ENCODE measurements at regions not wholly inside any gene's neighbourhood (a gene's known extent, or its start where the extent isn't known, plus 50 kb on each side); places are given as distances from the start of the nearest gene placed in this dataset.

- TF ChIP-seq ZBTB40 (IDR thresholded peaks at IDR 0.05; ENCODE audit: borderline replicate concordance) (no peak), TAF1 (IDR thresholded peaks at IDR 0.05; ENCODE audit: borderline replicate concordance, low read depth, low read length) (no peak), EP300 (IDR thresholded peaks at IDR 0.05; ENCODE audit: borderline replicate concordance in 1 of 2, control insufficient read depth in 1 of 2, low read depth in 2 of 2, low read length in 2 of 2) (no peak), NBN (IDR thresholded peaks at IDR 0.05) (no peak), NR2F1 (conservative IDR thresholded peaks at IDR 0.05) (no peak), E2F8 (IDR thresholded peaks at IDR 0.05; ENCODE audit: low read depth, partially characterized antibody) (no peak)
Observed at GRCh38 chr15:35932531-35932930, 386.6 kb upstream of the DPH6 start (continued).

GRCh38 chr15:35933531-35933930, 387.6 kb upstream of the DPH6 start:
- H3K4me3 ChIP-seq = no peak overlapping the region
- in situ Hi-C loops (cut with MboI) (no loop called here), intact Hi-C loops (cut with micrococcal nuclease; ENCODE audit: unreplicated experiment) (no loop called here)
- H4K20me1 ChIP-seq (ENCODE audit: control insufficient read depth, insufficient read depth) = no peaks in the 10 kb centered on the region
- ChIA-PET POLR2A (no interaction called here), RAD21 (ENCODE audit: unreplicated experiment) (no interaction called here), SMC1A (ENCODE audit: uncharacterized antibody, unreplicated experiment) (no interaction called here), CTCF (no interaction called here)
- H3K4me2 ChIP-seq (ENCODE audit: control insufficient read depth, insufficient read depth) = no peak overlapping the region
- H3K4me1 ChIP-seq (ENCODE audit: control insufficient read depth, insufficient read depth, low read length) = peaks cover 13% of the 10 kb centered on the region
- FAIRE-seq (no peak), DNase-seq (ENCODE audit: low read depth, low spot score) (no peak), ATAC-seq (no peak)
- H3K27me3 ChIP-seq (replicated peaks in 1 of 2; ENCODE audit: control insufficient read depth in 2 of 2, insufficient read depth in 2 of 2, low read length in 1 of 2) = no peaks in the 10 kb centered on the region
- no peak overlapping the region for H2AFZ ChIP-seq (ENCODE audit: control insufficient read depth, low read depth, low read length)
- H3K36me3 ChIP-seq (ENCODE audit: control insufficient read depth in 2 of 2, insufficient read depth in 2 of 2, low read length in 1 of 2) = no peaks in the 10 kb centered on the region
- H3K9me3 ChIP-seq (replicated peaks; ENCODE audit: control insufficient read depth, insufficient read depth, low read length) = no peaks in the 10 kb centered on the region
- BruUV-seq (replicated peaks) = no TSS peak
- 46% methylated on average over 3 of the region's 3 CpGs for WGBS (ENCODE audit: insufficient coverage, insufficient replicate concordance, low lambda C conversion rate, missing lambda C conversion rate)
- no peak overlapping the region for H3K9ac ChIP-seq (ENCODE audit: control insufficient read depth, insufficient read depth, low read length)
- no peaks in the 10 kb centered on the region for H3K79me2 ChIP-seq (ENCODE audit: control insufficient read depth, insufficient read depth, low read length)
- H3K27ac ChIP-seq (ENCODE audit: control insufficient read depth, insufficient read depth) = no peak overlapping the region
- TF ChIP-seq HDAC2 (IDR thresholded peaks at IDR 0.05) (no peak), IKZF1 (conservative IDR thresholded peaks at IDR 0.05) (no peak), JUND (IDR thresholded peaks at IDR 0.05; ENCODE audit: low read depth, low read length) (no peak), HDGF (IDR thresholded peaks at IDR 0.05) (no peak), MYB (IDR thresholded peaks at IDR 0.05; ENCODE audit: borderline replicate concordance, low read depth, low read length) (no peak), NR2C2 (IDR thresholded peaks at IDR 0.05; ENCODE audit: borderline replicate concordance, control insufficient read depth, insufficient read length, low read depth) (no peak)
- TF ChIP-seq, protein P1, sequence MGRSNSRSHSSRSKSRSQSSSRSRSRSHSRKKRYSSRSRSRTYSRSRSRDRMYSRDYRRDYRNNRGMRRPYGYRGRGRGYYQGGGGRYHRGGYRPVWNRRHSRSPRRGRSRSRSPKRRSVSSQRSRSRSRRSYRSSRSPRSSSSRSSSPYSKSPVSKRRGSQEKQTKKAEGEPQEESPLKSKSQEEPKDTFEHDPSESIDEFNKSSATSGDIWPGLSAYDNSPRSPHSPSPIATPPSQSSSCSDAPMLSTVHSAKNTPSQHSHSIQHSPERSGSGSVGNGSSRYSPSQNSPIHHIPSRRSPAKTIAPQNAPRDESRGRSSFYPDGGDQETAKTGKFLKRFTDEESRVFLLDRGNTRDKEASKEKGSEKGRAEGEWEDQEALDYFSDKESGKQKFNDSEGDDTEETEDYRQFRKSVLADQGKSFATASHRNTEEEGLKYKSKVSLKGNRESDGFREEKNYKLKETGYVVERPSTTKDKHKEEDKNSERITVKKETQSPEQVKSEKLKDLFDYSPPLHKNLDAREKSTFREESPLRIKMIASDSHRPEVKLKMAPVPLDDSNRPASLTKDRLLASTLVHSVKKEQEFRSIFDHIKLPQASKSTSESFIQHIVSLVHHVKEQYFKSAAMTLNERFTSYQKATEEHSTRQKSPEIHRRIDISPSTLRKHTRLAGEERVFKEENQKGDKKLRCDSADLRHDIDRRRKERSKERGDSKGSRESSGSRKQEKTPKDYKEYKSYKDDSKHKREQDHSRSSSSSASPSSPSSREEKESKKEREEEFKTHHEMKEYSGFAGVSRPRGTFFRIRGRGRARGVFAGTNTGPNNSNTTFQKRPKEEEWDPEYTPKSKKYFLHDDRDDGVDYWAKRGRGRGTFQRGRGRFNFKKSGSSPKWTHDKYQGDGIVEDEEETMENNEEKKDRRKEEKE (IDR thresholded peaks at IDR 0.05) = no peak

All from GM12878 (cell line).